ENCODE measurements at regions not wholly inside any gene's neighbourhood (a gene's known extent, or its start where the extent isn't known, plus 50 kb on each side); places are given as distances from the start of the nearest gene placed in this dataset.

- no peak for DNase-seq (ENCODE audit: low read depth in 2 of 2)
Observed at GRCh38 chr7:131218727-131219128, 108.9 kb upstream of the MKLN1 start.

GRCh38 chr7:131219312-131220041 is 108.2 kb upstream of the MKLN1 start:
- DNase-seq (ENCODE audit: low read depth in 2 of 2): no peak

DNA sequence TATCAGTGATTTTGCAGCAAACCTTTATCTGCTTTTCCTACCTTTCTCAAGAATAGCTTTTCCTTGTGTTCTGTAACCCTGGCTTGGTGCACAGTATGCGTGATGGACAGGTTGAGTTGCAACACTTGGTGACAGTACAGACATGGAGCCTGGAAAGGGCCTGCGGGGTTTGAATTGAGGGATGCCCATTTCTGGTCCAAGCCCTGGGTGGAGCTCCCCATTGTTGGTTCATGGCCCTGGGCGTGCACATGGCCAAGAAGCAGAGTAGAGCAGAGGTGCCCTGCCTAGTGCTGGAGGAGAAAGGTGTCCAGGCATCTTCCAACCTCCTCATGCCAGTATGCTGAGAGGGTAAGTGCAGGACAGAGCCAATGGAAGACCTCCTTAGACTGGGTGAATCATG is 106.6 kb upstream of the MKLN1 start:
- no peak for DNase-seq (ENCODE audit: low read depth in 2 of 2)

- no peak for DNase-seq (ENCODE audit: low read depth in 2 of 2)
Observed at GRCh38 chr7:131222171-131222570, 105.5 kb upstream of the MKLN1 start.

GRCh38 chr7:131223151-131223550 is 104.5 kb upstream of the MKLN1 start:
- no peak for DNase-seq (ENCODE audit: low read depth in 2 of 2)

DNA sequence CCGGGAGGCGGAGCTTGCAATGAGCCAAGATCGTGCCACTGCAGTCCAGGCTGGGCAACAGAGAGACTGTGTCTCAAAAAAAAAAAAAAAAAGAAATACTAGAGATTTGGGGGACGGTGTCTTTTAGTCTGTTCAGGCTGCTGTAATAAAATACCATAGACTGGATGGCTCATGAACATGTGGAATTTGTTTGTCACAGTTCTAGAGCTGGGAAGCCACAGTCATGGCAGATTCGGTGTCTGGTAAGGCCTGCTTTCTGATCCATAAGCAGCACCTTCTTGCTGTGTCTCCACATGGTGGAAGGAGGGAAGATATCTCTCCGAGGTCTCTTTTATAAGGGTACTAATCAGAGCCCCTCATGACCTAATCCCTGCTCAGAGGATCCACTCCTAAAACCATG is 102.7 kb upstream of the MKLN1 start:
- no peak for DNase-seq (ENCODE audit: low read depth in 2 of 2)

DNA sequence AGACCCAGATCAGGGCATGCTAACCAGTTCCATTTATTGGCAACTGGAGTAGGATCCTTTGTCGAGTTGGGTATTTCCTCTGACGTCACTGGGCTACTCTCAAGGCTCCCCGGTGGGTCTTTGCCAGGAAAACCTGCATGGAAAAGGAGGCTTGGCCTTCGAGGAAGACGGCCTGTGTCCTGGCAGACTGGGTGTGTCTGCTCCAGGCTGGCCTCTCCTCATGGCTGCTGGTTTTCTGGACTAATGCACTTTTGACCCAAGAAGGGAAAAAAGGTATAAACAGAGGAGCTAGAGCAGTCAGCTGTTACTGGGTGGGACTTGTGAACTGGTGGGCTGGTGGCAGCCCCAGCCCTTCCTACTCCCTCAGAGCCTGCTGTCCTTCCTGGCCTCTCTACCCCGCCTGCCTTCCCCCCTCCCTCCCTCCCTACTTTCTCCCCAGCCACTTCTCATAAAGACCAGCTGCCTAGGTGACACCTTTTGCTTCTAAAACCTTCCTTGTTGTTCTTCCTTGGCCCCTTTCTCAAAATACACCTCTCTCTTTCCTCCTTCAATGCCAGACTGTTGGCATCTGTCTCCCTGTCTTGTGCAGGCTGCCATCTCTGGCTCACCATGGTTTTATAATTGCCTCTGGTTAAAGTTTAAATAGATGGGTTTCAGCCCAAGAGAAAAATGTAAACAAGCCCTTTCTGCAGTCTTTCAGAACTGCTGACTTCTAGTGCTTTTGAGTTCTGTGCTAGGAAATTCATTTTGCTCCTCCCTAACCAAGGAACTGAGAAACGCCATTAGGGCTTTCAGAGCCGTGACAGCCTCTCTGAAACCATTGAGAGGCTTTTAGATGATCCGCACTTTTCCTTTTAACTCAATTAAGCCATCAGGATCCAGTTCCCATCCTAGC is 101.8 kb upstream of the MKLN1 start:
- DNase-seq (ENCODE audit: low read depth in 2 of 2): no peak

- no peak for DNase-seq (ENCODE audit: low read depth in 2 of 2)
Observed at GRCh38 chr7:131226514-131226865, 101.2 kb upstream of the MKLN1 start.

- peak; percentile 2 to 27 for DNase-seq (ENCODE audit: low read depth in 2 of 2)
Observed at GRCh38 chr7:131231381-131232220, 96.1 kb upstream of the MKLN1 start.

- DNase-seq (ENCODE audit: low read depth in 2 of 2): no peak
Observed at GRCh38 chr7:131232768-131233167, 94.9 kb upstream of the MKLN1 start.

DNA sequence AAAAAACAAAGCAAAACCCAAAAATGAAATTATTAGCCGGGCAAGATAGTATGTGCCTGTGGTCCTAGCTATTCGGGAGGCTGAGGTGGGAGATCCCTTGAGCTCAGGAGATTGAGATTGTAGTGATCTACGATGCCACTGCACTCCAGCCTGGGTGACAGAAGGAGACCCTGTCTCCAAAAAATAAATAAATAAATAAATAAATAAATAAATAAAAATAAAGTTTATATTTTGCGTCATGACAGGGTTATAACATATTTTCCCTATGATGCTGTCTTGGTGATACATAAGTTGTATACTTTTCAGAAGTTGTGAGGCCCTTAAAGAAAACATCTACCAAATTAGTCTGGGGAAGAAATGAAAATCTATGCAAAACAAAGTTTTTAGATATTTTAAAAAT is 94.5 kb upstream of the MKLN1 start:
- DNase-seq (ENCODE audit: low read depth in 2 of 2): no peak

DNA sequence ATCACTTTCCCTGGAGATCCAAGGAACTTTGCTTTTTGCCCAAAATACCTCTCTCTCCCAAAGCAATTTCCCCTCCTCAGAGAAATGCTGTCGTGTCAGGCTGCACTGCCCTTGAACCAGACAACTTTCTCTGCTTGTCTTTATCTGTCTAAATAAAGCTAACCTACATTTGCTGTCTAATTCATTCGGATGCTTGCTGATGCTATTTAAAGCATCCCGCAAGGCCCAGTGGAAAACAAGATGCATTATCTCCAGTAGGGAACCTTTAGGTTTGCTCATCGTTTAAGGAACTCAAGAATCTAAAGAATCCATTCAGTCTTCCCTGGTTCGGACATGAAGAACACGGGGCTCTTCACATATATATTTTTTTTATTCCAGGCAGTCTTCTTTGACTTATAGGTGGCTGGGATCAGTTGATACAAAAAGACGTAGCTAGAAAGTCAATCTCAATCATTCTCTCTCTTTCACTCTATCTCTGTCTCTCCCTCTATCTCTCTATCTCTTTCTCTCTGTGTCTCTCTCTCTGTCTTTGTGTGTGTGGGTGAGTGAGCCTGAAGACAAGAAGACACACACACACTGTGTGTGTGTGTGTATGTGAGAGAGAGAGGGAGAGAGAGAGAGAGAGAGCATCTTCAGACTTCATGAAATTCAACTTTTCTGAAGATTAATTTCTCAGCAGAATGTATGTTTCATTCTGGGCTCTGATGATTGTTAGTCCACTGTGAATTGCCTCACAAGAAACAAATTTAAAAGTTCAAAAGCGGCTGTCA is 92.8 kb upstream of the MKLN1 start:
- no peak for DNase-seq (ENCODE audit: low read depth in 2 of 2)

- DNase-seq (ENCODE audit: low read depth in 2 of 2): peak; percentile 39 to 49
Observed at GRCh38 chr7:131235489-131236317, 92.0 kb upstream of the MKLN1 start.

DNA sequence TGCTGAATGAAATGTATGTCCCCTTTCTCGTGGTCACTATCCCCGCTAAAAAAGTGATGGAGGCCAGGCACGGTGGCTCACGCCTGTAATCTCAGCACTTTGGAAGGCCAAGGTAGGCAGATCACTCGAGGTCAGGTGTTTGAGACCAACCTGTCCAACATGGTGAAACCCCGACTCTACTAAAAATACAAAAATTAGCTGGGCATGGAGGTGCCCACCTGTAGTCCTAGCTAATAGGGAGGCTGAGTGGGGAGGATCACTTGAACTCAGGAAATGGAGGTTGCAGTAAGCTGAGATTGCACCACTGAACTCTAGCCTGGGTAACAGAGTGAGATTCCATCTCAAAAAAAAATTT is 91.4 kb upstream of the MKLN1 start:
- DNase-seq (ENCODE audit: low read depth in 2 of 2): no peak

DNA sequence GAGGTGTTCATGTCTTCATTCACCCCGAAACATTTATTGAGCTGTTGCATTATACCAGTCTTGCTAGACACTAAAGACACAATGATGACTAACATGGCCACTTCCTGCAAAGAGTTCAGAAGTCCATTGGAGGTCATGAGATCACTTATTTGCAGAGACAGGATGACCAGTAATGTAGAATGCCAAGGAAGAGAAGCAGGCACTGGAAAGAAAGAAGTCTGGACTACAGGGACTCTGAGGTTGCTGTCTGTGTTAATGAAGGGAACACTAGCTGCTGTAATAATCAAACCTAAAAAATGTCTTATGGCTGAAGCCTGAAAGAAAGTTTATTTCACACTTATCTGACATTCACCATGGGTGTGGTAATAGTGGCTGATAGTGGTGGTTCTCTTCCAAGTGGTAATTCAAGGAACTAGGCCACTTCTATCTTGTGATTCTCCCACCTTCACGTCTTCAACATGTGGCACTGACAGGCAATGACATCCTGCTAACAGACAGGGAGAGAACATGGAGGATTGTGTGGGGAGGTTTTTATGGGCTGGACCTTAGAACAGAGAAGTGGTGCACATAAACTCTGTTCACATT is 89.2 kb upstream of the MKLN1 start:
- no peak for DNase-seq (ENCODE audit: low read depth in 2 of 2)

DNA sequence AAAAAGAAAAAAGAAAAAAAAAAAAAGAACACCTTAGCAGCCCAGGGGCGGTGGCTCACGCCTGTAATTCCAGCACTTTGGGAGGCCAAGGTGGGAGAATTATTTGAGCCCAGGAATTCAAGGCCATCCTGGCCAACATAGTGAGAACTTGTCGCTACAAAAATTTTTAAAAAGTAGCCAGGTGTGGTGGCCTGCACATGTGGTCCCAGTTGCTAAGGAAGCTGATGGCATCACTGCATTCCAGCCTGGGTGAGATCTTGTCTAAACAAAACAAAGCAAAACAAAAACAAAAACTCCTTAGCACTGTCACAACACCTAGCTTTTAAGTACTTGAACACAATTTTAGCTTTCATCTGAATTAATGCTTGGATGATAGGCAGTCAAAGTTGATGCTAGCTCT is 86.3 kb upstream of the MKLN1 start:
- DNase-seq (ENCODE audit: low read depth in 2 of 2): no peak

- DNase-seq (ENCODE audit: low read depth in 2 of 2): no peak
Observed at GRCh38 chr7:131242123-131242650, 85.5 kb upstream of the MKLN1 start.

- DNase-seq (ENCODE audit: low read depth in 2 of 2): no peak
Observed at GRCh38 chr7:131244259-131244852, 83.3 kb upstream of the MKLN1 start.

DNA sequence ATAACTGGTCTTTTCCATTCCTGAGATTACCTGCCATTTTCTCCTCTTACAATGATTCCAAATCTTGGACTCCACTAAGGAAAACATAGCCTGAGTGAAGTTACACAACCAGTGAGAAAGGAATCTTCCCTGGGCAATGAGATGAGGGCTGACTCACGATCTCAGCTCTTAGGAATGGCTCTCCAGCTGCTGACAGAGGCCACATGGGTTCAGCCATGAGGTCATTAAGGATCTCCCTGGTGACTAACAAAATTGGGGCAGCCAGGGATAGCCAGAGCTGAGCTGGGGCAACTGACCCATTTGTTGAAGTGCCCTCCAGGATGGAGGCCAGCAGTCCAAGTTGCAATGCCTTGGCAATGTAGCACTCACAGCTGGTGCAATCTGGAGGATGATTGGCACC is 78.7 kb upstream of the MKLN1 start:
- DNase-seq (ENCODE audit: low read depth in 2 of 2): no peak

GRCh38 chr7:131249483-131249882 is 78.2 kb upstream of the MKLN1 start:
- DNase-seq (ENCODE audit: low read depth in 2 of 2): no peak
